ENCODE measurements at regions not wholly inside any gene's neighbourhood (a gene's known extent, or its start where the extent isn't known, plus 50 kb on each side); places are given as distances from the start of the nearest gene placed in this dataset.

DNA sequence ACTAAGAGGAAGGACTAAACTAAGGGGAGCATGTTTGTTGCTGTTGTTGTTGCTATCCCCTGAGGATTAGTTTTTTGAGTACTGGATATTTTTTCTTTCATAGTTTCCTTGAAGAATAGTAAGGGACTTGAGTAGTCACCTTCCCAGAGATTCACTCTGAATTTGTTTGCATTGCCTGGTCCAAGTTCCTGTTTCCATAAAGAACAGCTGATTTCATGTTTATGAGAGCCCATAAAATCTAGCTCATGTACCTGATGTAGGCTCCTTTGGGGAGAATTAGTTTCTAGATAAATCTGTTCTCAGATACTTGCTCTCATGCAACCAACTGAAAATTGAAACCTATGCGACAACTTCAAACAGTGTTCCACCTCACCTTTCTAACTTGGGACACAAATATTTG, 464.4 kb upstream of the MBL2 start:
- H3K4me2 ChIP-seq = no peak overlapping the region
- no peaks in the 10 kb centered on the region for H4K20me1 ChIP-seq (ENCODE audit: insufficient read depth)
- no peak overlapping the region for H3K9ac ChIP-seq
- no peak overlapping the region for H3K27ac ChIP-seq
- no peaks in the 10 kb centered on the region for H3K36me3 ChIP-seq (ENCODE audit: insufficient read depth)
- H3K27me3 ChIP-seq (ENCODE audit: insufficient read depth, low read depth) = no peaks in the 10 kb centered on the region
- H3K4me3 ChIP-seq (IDR thresholded peaks at IDR 0.05; ENCODE audit: insufficient read depth, low read depth, low read length) = no peak overlapping the region
- no peaks in the 10 kb centered on the region for H3K4me1 ChIP-seq (ENCODE audit: low read depth, poor library complexity, severe bottlenecking)
- TF ChIP-seq, protein P1, sequence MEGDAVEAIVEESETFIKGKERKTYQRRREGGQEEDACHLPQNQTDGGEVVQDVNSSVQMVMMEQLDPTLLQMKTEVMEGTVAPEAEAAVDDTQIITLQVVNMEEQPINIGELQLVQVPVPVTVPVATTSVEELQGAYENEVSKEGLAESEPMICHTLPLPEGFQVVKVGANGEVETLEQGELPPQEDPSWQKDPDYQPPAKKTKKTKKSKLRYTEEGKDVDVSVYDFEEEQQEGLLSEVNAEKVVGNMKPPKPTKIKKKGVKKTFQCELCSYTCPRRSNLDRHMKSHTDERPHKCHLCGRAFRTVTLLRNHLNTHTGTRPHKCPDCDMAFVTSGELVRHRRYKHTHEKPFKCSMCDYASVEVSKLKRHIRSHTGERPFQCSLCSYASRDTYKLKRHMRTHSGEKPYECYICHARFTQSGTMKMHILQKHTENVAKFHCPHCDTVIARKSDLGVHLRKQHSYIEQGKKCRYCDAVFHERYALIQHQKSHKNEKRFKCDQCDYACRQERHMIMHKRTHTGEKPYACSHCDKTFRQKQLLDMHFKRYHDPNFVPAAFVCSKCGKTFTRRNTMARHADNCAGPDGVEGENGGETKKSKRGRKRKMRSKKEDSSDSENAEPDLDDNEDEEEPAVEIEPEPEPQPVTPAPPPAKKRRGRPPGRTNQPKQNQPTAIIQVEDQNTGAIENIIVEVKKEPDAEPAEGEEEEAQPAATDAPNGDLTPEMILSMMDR (conservative IDR thresholded peaks at IDR 0.05; ENCODE audit: low read depth, low read length) = no peak
- H3K79me2 ChIP-seq (ENCODE audit: insufficient read depth, low read depth) = no peaks in the 10 kb centered on the region
- H2AFZ ChIP-seq (ENCODE audit: low read depth) = no peak overlapping the region

DNA sequence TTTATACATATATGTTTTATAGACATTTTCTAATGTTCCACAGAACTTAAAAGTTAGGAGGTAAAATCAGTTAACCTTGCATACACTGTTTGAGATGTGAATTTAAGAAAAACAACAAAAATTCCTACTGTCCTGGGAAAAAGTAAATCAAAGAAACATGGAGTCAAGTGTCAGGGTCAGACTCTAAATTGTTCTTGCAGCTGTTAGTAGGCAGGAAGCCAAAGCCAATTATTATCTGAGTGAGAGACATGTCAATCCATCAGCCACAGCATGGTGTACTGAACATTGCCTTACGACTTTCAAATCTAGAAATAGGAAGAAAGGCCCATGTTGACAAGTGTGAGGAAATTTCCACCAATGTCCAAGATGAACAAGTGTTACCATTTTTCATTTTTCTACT, 461.2 kb upstream of the MBL2 start:
- H3K4me2 ChIP-seq = no peak overlapping the region
- no peak overlapping the region for H2AFZ ChIP-seq (ENCODE audit: low read depth)
- no peaks in the 10 kb centered on the region for H3K27me3 ChIP-seq (ENCODE audit: insufficient read depth, low read depth)
- H3K27ac ChIP-seq = no peak overlapping the region
- no peaks in the 10 kb centered on the region for H3K36me3 ChIP-seq (ENCODE audit: insufficient read depth)
- H4K20me1 ChIP-seq (ENCODE audit: insufficient read depth) = no peaks in the 10 kb centered on the region
- H3K9ac ChIP-seq = no peak overlapping the region
- H3K79me2 ChIP-seq (ENCODE audit: insufficient read depth, low read depth) = no peaks in the 10 kb centered on the region
- no peaks in the 10 kb centered on the region for H3K4me1 ChIP-seq (ENCODE audit: low read depth, poor library complexity, severe bottlenecking)
- TF ChIP-seq, protein P1 (conservative IDR thresholded peaks at IDR 0.05; ENCODE audit: low read depth, low read length) = no peak
- H3K4me3 ChIP-seq (IDR thresholded peaks at IDR 0.05; ENCODE audit: insufficient read depth, low read depth, low read length) = no peak overlapping the region

DNA sequence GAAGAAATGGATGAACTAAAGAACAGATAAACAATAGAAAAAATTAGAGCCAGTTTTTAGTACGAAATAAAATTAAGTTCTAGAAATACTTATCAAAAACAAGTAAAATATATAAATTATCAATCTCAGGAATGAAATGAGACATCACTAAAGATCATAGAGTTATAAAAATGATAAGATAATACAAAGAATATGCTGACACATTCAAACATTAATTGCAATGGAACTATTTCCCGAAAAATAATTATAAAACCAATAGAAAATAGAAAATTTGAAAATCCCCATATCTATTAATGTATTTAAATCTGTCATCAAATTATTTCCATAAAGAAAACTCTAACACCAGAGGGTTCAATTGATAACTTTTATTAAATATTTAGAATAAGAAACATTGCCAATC, 458.1 kb upstream of the MBL2 start:
- H3K9ac ChIP-seq = no peak overlapping the region
- no peak overlapping the region for H3K4me2 ChIP-seq
- no peak overlapping the region for H3K4me3 ChIP-seq (IDR thresholded peaks at IDR 0.05; ENCODE audit: insufficient read depth, low read depth, low read length)
- H3K27ac ChIP-seq = no peak overlapping the region
- TF ChIP-seq, protein P1 (conservative IDR thresholded peaks at IDR 0.05; ENCODE audit: low read depth, low read length) = no peak
- no peaks in the 10 kb centered on the region for H3K36me3 ChIP-seq (ENCODE audit: insufficient read depth)
- H3K27me3 ChIP-seq (ENCODE audit: insufficient read depth, low read depth) = no peaks in the 10 kb centered on the region
- H3K79me2 ChIP-seq (ENCODE audit: insufficient read depth, low read depth) = no peaks in the 10 kb centered on the region
- no peaks in the 10 kb centered on the region for H3K4me1 ChIP-seq (ENCODE audit: low read depth, poor library complexity, severe bottlenecking)
- no peaks in the 10 kb centered on the region for H4K20me1 ChIP-seq (ENCODE audit: insufficient read depth)
- H2AFZ ChIP-seq (ENCODE audit: low read depth) = no peak overlapping the region

DNA sequence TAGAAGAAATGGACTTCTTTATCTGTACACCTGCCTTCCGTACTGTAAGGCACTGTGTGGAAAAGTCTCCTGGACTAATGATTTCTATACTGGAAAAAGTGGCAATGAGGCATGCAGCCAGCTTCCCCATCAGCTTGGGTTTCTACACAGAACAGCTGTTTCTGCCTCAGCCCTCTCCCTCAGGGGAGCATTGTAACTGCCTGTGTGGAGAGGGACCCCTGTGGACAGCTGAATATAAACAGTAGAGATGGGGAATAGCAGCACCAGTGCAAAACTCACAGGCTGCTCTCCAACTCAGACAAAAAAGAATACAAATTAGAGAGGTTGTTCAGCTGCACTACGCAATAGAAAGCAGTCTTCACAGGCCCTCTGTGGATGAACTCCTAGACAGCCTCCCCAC, 451.3 kb upstream of the MBL2 start:
- H3K27me3 ChIP-seq (ENCODE audit: insufficient read depth, low read depth) = no peaks in the 10 kb centered on the region
- H4K20me1 ChIP-seq (ENCODE audit: insufficient read depth) = no peaks in the 10 kb centered on the region

More for the DNA sequence above, 451.3 kb upstream of the MBL2 start:
- Histone ChIP-seq H3K4me1 (ENCODE audit: low read depth, poor library complexity, severe bottlenecking) (no peaks in the 10 kb centered on the region), H3K79me2 (ENCODE audit: insufficient read depth, low read depth) (no peaks in the 10 kb centered on the region), H3K4me2 (no peak overlapping the region), H2AFZ (ENCODE audit: low read depth) (no peak overlapping the region), H3K4me3 (IDR thresholded peaks at IDR 0.05; ENCODE audit: insufficient read depth, low read depth, low read length) (no peak overlapping the region), H3K27ac (no peak overlapping the region), H3K36me3 (ENCODE audit: insufficient read depth) (no peaks in the 10 kb centered on the region), H3K9ac (no peak overlapping the region)
- TF ChIP-seq, protein P1 (conservative IDR thresholded peaks at IDR 0.05; ENCODE audit: low read depth, low read length) = no peak

Measured in KMS-11 (cell line).